Sigmoid colon (tissue), 4 donors: ENCODE measurements at regions not wholly inside any gene's neighbourhood (a gene's known extent, or its start where the extent isn't known, plus 50 kb on each side); places are given as distances from the start of the nearest gene placed in this dataset.

ENCODE experiments used
- CTCF ChIP-seq, 4 experiments: fragments of 450-650 bp in 3 of 4; fragments of 200-600 bp in 1 of 4; IDR thresholded peaks; one replicate each; pipeline ENCODE4 v1.5.1; 2016 to 2019; ENCODE audit warnings: antibody characterized with exemption in 4 of 4, mild to moderate bottlenecking in 3 of 4, moderate library complexity in 2 of 4
- POLR2A ChIP-seq, 2 donors: fragments of 450-650 bp; IDR thresholded peaks; one replicate each; pipeline ENCODE4 v1.6.1; 2016; ENCODE audit warnings: antibody characterized with exemption in 2 of 2, mild to moderate bottlenecking in 2 of 2, moderate library complexity in 2 of 2
- POLR2AphosphoS5 ChIP-seq, 4 donors: sonication (generic); formaldehyde crosslinking; IDR thresholded peaks; one replicate each; pipeline ENCODE4 v1.6.1; 2017; ENCODE audit warnings: antibody characterized with exemption in 4 of 4

GRCh38 chrX:107560980-107561379 lies 67.3 kb upstream of the PRPS1 start:
- TF ChIP-seq POLR2AphosphoS5 (IDR thresholded peaks at IDR 0.05) (no peak), CTCF (IDR thresholded peaks at IDR 0.05) (no peak), POLR2A (IDR thresholded peaks at IDR 0.05) (no peak)
